Left lung (tissue), 4 donors: ENCODE measurements at regions not wholly inside any gene's neighbourhood (a gene's known extent, or its start where the extent isn't known, plus 50 kb on each side); places are given as distances from the start of the nearest gene placed in this dataset.

Source experiments
- ATAC-seq: fragments of 200-7000 bp; cut with Tn5 transposase; one replicate; pipeline ENCODE4 v1.9.1; 2020; ENCODE audit warnings: moderate library complexity
- DNase-seq, 4 donors: peaks; one replicate each; pipeline ENCODE4 v3.0.0-alpha.2; 2013 to 2020
- H3K27ac ChIP-seq, 2 donors: fragments of 200-600 bp; sonication (generic) in 1 of 2; one replicate each; pipeline versions ENCODE4 v1.5.0 to v1.8.0; 2020 to 2021
- H3K27me3 ChIP-seq, 2 donors: fragments of 200-600 bp; sonication (generic) in 1 of 2; one replicate each; pipeline versions ENCODE4 v1.5.0 to v1.8.0; 2020 to 2021
- H3K36me3 ChIP-seq, 2 donors: fragments of 200-600 bp; sonication (generic) in 1 of 2; one replicate each; pipeline versions ENCODE4 v1.5.0 to v1.8.0; 2020 to 2021
- H3K4me1 ChIP-seq, 2 donors: fragments of 200-600 bp; one replicate each; pipeline ENCODE4 v1.8.0; 2021
- H3K4me3 ChIP-seq, 2 donors: fragments of 200-600 bp; sonication (generic) in 1 of 2; one replicate each; pipeline versions ENCODE4 v1.5.0 to v1.8.0; 2020 to 2021; ENCODE audit warnings: mild to moderate bottlenecking in 1 of 2
- H3K9me3 ChIP-seq, 2 donors: fragments of 200-600 bp; sonication (generic) in 1 of 2; one replicate each; pipeline versions ENCODE4 v1.5.0 to v1.8.0; 2020 to 2021
- CTCF ChIP-seq, 2 donors: fragments of 200-600 bp; sonication (generic) in 1 of 2; IDR thresholded peaks; one replicate each; pipeline versions ENCODE4 v1.5.0 to v1.8.0; 2021; ENCODE audit warnings: antibody characterized with exemption in 2 of 2
- intact Hi-C, 2 donors: fragments of 100-400 bp; cut with DNase I; formaldehyde crosslinking; loops; one replicate each; pipeline versions ENCODE4 v1.11.2 to v1.14.2; 2022
- donor health status: DM: no; HTN: yes; CAD: no.
- donor health status: DM: no; HTN: no; CAD: no.

- Histone ChIP-seq H3K36me3 (no peaks in the 10 kb centered on the region), H3K27ac (no peak overlapping the region), H3K9me3 (no peaks in the 10 kb centered on the region), H3K4me3 (no peak overlapping the region), H3K27me3 (no peaks in the 10 kb centered on the region), H3K4me1 (no peaks in the 10 kb centered on the region)
- no peak for ATAC-seq
- DNase-seq, result no peak
- intact Hi-C loops, result no loop called here
- TF ChIP-seq CTCF (IDR thresholded peaks at IDR 0.05), result no peak
Observed at GRCh38 chrY:15805985-15806384, 1281.7 kb downstream of the NLGN4Y start.

GRCh38 chrY:15814241-15814640 lies 1289.9 kb downstream of the NLGN4Y start:
- Histone ChIP-seq H3K9me3 (no peaks in the 10 kb centered on the region), H3K4me3 (no peak overlapping the region), H3K27ac (no peak overlapping the region), H3K4me1 (no peaks in the 10 kb centered on the region), H3K27me3 (no peaks in the 10 kb centered on the region), H3K36me3 (no peaks in the 10 kb centered on the region)
- no peak for TF ChIP-seq CTCF (IDR thresholded peaks at IDR 0.05)
- DNase-seq, result no peak
- no peak for ATAC-seq
- intact Hi-C loops, result no loop called here
